Erythroblast (primary cell): ENCODE measurements at regions not wholly inside any gene's neighbourhood (a gene's known extent, or its start where the extent isn't known, plus 50 kb on each side); places are given as distances from the start of the nearest gene placed in this dataset.

Experiments
- GATA1 ChIP-seq: IDR thresholded peaks from 2 replicates; pipeline ENCODE4 v1.6.1; 2011; ENCODE audit warnings: low read depth, mild to moderate bottlenecking, control low read depth, low read length, moderate library complexity
- POLR2A ChIP-seq: IDR thresholded peaks from 2 replicates; pipeline ENCODE4 v1.6.1; 2011; ENCODE audit warnings: mild to moderate bottlenecking, low read length

DNA sequence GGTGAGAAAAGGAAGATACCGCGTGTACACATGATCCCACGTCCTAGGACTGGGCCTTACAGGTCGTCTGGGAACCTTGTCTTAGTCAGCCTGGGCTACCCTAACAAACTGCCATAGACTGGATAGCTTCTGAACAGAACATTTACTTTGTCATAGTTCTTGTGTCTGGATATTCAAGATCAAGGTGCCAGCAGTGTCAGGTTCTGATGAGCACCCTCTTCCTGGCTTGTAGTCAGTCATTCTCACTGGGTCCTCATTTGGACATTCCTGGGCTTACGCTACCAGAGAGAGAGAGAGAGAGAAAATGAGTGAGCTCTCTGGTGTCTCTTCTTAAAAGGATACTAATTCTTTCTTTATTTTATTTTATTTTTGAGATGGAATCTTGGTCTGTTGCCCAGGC is 685.8 kb upstream of the RBFOX1 start:
- no peak for TF ChIP-seq POLR2A
- no peak for TF ChIP-seq GATA1
